OCI-LY1 (cell line): ENCODE measurements at regions not wholly inside any gene's neighbourhood (a gene's known extent, or its start where the extent isn't known, plus 50 kb on each side); places are given as distances from the start of the nearest gene placed in this dataset.

Experiments
- H2AFZ ChIP-seq: fragments of 200-600 bp; sonication (generic), shearing (Covaris generic); 2 replicates; pipeline ENCODE4 v1.6.0; 2014; ENCODE audit warnings: antibody characterized with exemption, mild to moderate bottlenecking, low read length
- H3F3A ChIP-seq: fragments of 200-600 bp; sonication (generic), shearing (Covaris generic); 2 replicates; pipeline ENCODE4 v1.6.0; 2014; ENCODE audit warnings: mild to moderate bottlenecking, antibody characterized with exemption, low read length, moderate library complexity; ENCODE audit not compliant: insufficient read depth
- H3K27ac ChIP-seq: fragments of 200-600 bp; sonication (generic); 2 replicates; pipeline ENCODE4 v1.5.1; 2014; ENCODE audit warnings: low read length, mixed run types, mild to moderate bottlenecking, low read depth; ENCODE audit not compliant: poor library complexity, severe bottlenecking
- H3K27me3 ChIP-seq: fragments of 200-600 bp; sonication (generic); 2 replicates; pipeline ENCODE4 v1.6.0; 2014; ENCODE audit warnings: antibody characterized with exemption, mild to moderate bottlenecking, low read length, moderate library complexity; ENCODE audit not compliant: insufficient read depth
- H3K36me3 ChIP-seq: fragments of 200-600 bp; sonication (generic); 2 replicates; pipeline ENCODE4 v1.6.1; 2014; ENCODE audit warnings: mild to moderate bottlenecking, antibody characterized with exemption, low read length, moderate library complexity, mixed read lengths; ENCODE audit not compliant: insufficient read depth
- H3K4me1 ChIP-seq: fragments of 200-600 bp; sonication (generic); 2 replicates; pipeline ENCODE4 v1.5.1; 2014; ENCODE audit warnings: mild to moderate bottlenecking, low read length, moderate library complexity; ENCODE audit not compliant: insufficient read depth, severe bottlenecking
- H3K4me2 ChIP-seq: fragments of 200-600 bp; sonication (generic), shearing (Covaris generic); 2 replicates; pipeline ENCODE4 v1.6.1; 2014; ENCODE audit warnings: low read length
- H3K4me3 ChIP-seq: fragments of 200-600 bp; sonication (generic); 2 replicates; pipeline ENCODE4 v1.5.1; 2014; ENCODE audit warnings: low read length, low read depth, mild to moderate bottlenecking, mixed read lengths; ENCODE audit not compliant: poor library complexity, severe bottlenecking
- H3K79me2 ChIP-seq: fragments of 200-600 bp; shearing (Covaris generic); 2 replicates; pipeline ENCODE4 v1.6.1; 2016; ENCODE audit warnings: mixed run types, low read length, mixed read lengths; ENCODE audit not compliant: insufficient read depth
- H3K9ac ChIP-seq: fragments of 200-600 bp; sonication (generic), shearing (Covaris generic); 2 replicates; pipeline ENCODE4 v1.6.1; 2014; ENCODE audit warnings: mild to moderate bottlenecking, low read length, mixed read lengths
- H3K9me2 ChIP-seq: fragments of 200-600 bp; sonication (generic), shearing (Covaris generic); 2 replicates; pipeline ENCODE4 v1.6.1; 2014; ENCODE audit warnings: low read depth, mild to moderate bottlenecking, low read length, mixed read lengths
- H3K9me3 ChIP-seq: fragments of 200-600 bp; shearing (Covaris generic); 2 replicates; pipeline ENCODE4 v1.6.1; 2014; ENCODE audit warnings: low read length, mixed read lengths
- H4K20me1 ChIP-seq: fragments of 200-600 bp; sonication (generic), shearing (Covaris generic); 2 replicates; pipeline ENCODE4 v1.6.0; 2016; ENCODE audit warnings: mild to moderate bottlenecking, low read length; ENCODE audit not compliant: insufficient read depth
- EZH2 ChIP-seq: fragments of 200-600 bp; sonication (generic), shearing (Covaris generic); IDR thresholded peaks from 2 replicates; pipeline ENCODE4 v1.8.0; 2017; ENCODE audit warnings: borderline replicate concordance, mixed run types, mild to moderate bottlenecking, antibody characterized with exemption, low read length, moderate library complexity, mixed read lengths
- TF ChIP-seq, protein P1 (sequence below): fragments of 200-600 bp; sonication (generic), shearing (Covaris generic); IDR thresholded peaks from 2 replicates; pipeline ENCODE4 v1.5.1; 2017; ENCODE audit warnings: mild to moderate bottlenecking, antibody characterized with exemption, low read length, moderate library complexity, mixed read lengths

DNA sequence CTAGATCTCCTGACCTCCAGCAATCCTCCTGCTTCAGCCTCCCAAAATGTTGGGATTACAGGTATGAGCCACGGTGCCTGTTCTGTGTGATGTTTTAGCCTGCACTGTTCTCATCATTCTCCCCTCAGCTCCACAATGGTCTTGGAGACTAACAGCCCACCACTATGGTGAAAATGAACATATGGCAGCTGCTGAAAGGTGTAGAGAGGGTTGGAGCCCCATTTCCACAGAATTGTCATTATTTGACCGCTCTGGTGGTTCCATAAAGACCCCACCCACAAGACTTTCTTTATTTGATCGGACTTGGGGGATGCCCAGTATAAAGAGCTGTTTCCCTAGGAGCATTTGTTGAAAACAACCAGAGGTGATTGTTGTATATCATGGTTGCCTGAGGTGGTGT lies 67.9 kb upstream of the SEPTIN5 start:
- TF ChIP-seq, protein P1, sequence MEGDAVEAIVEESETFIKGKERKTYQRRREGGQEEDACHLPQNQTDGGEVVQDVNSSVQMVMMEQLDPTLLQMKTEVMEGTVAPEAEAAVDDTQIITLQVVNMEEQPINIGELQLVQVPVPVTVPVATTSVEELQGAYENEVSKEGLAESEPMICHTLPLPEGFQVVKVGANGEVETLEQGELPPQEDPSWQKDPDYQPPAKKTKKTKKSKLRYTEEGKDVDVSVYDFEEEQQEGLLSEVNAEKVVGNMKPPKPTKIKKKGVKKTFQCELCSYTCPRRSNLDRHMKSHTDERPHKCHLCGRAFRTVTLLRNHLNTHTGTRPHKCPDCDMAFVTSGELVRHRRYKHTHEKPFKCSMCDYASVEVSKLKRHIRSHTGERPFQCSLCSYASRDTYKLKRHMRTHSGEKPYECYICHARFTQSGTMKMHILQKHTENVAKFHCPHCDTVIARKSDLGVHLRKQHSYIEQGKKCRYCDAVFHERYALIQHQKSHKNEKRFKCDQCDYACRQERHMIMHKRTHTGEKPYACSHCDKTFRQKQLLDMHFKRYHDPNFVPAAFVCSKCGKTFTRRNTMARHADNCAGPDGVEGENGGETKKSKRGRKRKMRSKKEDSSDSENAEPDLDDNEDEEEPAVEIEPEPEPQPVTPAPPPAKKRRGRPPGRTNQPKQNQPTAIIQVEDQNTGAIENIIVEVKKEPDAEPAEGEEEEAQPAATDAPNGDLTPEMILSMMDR, result no peak
- TF ChIP-seq EZH2, result no peak
- no peaks in the 10 kb centered on the region; the same call in 1 of the 2 replicates for H3K27me3 ChIP-seq
- H2AFZ ChIP-seq, result no peak overlapping the region
- no peak overlapping the region for H3K9ac ChIP-seq
- no peaks in the 10 kb centered on the region for H3K4me1 ChIP-seq
- no peak overlapping the region for H3K27ac ChIP-seq
- no peaks in the 10 kb centered on the region for H4K20me1 ChIP-seq
- H3K36me3 ChIP-seq, result no peaks in the 10 kb centered on the region
- peaks cover 9% of the 10 kb centered on the region for H3K9me3 ChIP-seq
- no peaks in the 10 kb centered on the region for H3K79me2 ChIP-seq
- H3K4me2 ChIP-seq, result no peak overlapping the region
- no peaks in the 10 kb centered on the region for H3K9me2 ChIP-seq
- no peaks in the 10 kb centered on the region for H3F3A ChIP-seq
- no peak overlapping the region for H3K4me3 ChIP-seq

DNA sequence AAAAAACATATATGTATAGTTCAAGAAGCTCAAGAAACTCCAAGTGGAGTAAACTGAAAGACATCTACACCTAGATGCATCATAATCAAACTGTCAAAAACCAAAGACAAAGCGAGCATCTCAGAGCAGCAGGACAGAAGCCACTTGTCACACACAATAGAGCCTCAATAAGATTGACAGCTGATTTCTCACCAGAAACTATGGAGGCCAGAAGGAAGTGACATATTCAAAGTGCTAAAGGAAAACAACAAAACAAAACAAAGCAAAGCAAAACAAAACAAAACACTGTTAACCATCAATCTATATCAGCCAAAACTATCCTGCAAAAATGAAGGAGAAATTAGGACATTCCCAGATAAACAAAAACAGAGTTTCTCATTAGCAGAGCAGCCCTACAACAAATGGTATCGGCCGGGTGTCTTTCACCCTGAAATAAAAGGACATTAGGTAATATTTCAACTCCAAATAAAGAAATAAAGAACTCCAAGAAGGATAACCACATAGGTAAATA lies 65.8 kb upstream of the SEPTIN5 start:
- H3K4me2 ChIP-seq, result no peak overlapping the region
- H3K4me1 ChIP-seq, result no peaks in the 10 kb centered on the region
- TF ChIP-seq, protein P1, result no peak
- no peak for TF ChIP-seq EZH2
- H3K27ac ChIP-seq, result no peak overlapping the region
- H4K20me1 ChIP-seq, result no peaks in the 10 kb centered on the region
- no peaks in the 10 kb centered on the region for H3K9me2 ChIP-seq
- no peaks in the 10 kb centered on the region for H3F3A ChIP-seq
- no peak overlapping the region for H3K9ac ChIP-seq
- peaks cover 9% of the 10 kb centered on the region for H3K9me3 ChIP-seq
- H3K79me2 ChIP-seq, result no peaks in the 10 kb centered on the region
- no peak overlapping the region for H3K4me3 ChIP-seq
- H3K27me3 ChIP-seq, result no peaks in the 10 kb centered on the region; the same call in 1 of the 2 replicates
- H2AFZ ChIP-seq, result no peak overlapping the region
- H3K36me3 ChIP-seq, result no peaks in the 10 kb centered on the region

DNA sequence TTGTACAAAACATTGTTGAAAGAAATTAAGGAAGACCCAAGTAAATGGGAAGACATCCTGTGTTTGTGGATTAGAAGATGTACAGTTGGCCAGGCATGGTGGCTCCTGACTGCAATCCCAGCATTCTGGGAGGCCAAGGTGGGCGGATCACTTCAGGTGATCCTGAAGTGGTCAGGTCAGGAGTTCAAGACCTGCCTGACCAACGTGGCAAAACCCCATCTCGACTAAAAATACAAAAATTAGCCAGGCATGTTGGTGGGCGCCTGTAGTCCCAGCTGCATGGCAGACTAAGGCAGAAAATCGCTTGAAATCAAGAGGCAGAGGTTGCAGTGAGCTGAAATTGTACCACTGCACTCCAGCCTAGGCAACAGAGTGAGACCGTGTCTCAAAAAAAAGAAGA lies 62.0 kb upstream of the SEPTIN5 start:
- Histone ChIP-seq H3K27ac (no peak overlapping the region), H3K9me3 (peaks cover 6% of the 10 kb centered on the region), H3K9ac (no peak overlapping the region), H3K4me1 (no peaks in the 10 kb centered on the region), H3K79me2 (no peaks in the 10 kb centered on the region), H3K4me3 (no peak overlapping the region), H3F3A (no peaks in the 10 kb centered on the region), H4K20me1 (no peaks in the 10 kb centered on the region), H2AFZ (no peak overlapping the region), H3K9me2 (no peaks in the 10 kb centered on the region), H3K36me3 (no peaks in the 10 kb centered on the region), H3K4me2 (no peak overlapping the region), H3K27me3 (no peaks in the 10 kb centered on the region)
- TF ChIP-seq, protein P1, result no peak
- no peak for TF ChIP-seq EZH2
